ENCODE measurements at regions not wholly inside any gene's neighbourhood (a gene's known extent, or its start where the extent isn't known, plus 50 kb on each side); places are given as distances from the start of the nearest gene placed in this dataset.

DNA sequence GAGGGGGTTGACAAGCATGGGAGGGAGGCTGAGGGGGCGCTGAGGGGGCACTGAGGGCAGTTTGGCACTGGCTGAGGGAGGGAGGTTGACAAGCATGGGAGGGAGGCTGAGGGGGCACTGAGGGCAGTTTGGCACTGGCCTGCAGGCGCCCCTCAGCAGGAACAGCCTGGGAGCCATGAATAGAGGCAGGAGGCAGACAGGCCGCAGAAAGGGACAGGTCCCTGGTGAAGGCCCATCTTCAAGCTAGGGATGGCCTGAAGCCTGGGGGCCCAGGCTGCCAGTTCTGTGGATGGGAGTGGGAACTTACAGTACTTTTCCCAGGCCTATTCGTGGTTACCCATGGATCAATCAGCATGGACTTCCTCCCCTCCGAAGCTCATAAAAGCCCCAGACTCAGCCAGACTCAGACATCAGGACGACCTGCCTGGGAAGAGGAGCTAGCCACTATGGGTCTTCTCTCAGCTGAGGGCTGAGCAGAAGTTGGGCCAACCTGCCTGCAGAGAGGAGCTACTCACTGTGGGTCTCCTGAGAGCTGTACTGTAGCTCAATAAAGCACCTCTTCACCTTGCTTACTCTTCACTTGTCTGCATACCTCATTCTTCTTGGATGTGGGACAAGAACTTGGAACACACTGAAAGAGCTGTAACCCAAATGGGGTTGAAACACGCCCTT lies 72.8 kb upstream of the BRD7 start:
- ATAC-seq = no peak
- Histone ChIP-seq H3K4me3 (no peak overlapping the region), H3K27me3 (ENCODE audit: insufficient read depth in 3 of 3, low read length in 2 of 3) (peaks cover 0 to 6% (median 0%) of the 10 kb centered on the region in 3 donors), H3K4me1 (no peaks in the 10 kb centered on the region), H3K27ac (no peak overlapping the region), H3K36me3 (ENCODE audit: insufficient read depth in 1 of 2, low read depth in 1 of 2) (no peaks in the 10 kb centered on the region), H3K9me3 (no peaks in the 10 kb centered on the region)
- intact Hi-C loops (cut with DNase I) = no loop called here
- WGBS, 3 donors = 55 to 83% (median 83%) methylated on average over 6 to 7 of the region's 7 CpGs
- TF ChIP-seq, protein P1, sequence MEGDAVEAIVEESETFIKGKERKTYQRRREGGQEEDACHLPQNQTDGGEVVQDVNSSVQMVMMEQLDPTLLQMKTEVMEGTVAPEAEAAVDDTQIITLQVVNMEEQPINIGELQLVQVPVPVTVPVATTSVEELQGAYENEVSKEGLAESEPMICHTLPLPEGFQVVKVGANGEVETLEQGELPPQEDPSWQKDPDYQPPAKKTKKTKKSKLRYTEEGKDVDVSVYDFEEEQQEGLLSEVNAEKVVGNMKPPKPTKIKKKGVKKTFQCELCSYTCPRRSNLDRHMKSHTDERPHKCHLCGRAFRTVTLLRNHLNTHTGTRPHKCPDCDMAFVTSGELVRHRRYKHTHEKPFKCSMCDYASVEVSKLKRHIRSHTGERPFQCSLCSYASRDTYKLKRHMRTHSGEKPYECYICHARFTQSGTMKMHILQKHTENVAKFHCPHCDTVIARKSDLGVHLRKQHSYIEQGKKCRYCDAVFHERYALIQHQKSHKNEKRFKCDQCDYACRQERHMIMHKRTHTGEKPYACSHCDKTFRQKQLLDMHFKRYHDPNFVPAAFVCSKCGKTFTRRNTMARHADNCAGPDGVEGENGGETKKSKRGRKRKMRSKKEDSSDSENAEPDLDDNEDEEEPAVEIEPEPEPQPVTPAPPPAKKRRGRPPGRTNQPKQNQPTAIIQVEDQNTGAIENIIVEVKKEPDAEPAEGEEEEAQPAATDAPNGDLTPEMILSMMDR (IDR thresholded peaks at IDR 0.05) = no peak
- no peak for DNase-seq

DNA sequence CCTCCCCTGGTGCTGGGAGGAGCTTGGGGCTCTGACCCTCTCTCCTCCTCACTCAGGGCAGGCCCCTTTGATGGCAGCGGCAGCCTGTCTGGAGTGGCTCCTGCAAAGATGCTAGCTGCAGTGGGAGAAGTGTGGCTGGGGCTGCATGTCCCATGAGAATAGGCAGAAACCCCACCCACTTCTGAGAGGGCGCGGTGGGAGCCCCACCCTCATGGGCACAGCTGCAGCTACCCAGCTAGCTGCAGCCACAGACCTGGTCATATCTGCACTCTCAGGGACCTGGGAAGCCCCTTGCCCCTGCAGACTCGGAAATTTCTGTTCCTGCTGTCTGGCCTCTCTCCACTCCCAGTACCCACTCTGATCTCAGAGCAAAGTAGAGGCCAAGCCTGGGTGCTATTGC lies 72.2 kb upstream of the BRD7 start:
- Histone ChIP-seq H3K4me3 (no peak overlapping the region), H3K36me3 (ENCODE audit: insufficient read depth in 1 of 2, low read depth in 1 of 2) (no peaks in the 10 kb centered on the region), H3K9me3 (no peaks in the 10 kb centered on the region), H3K27me3 (ENCODE audit: insufficient read depth in 3 of 3, low read length in 2 of 3) (peaks cover 0 to 3% (median 0%) of the 10 kb centered on the region in 3 donors), H3K4me1 (no peaks in the 10 kb centered on the region), H3K27ac (no peak overlapping the region)
- ATAC-seq (no peak), DNase-seq (no peak)
- WGBS, 3 donors = 92 to 95% (median 95%) methylated on average over 4 of the region's 4 CpGs
- TF ChIP-seq, protein P1 (IDR thresholded peaks at IDR 0.05) = no peak
- intact Hi-C loops (cut with DNase I) = no loop called here

DNA sequence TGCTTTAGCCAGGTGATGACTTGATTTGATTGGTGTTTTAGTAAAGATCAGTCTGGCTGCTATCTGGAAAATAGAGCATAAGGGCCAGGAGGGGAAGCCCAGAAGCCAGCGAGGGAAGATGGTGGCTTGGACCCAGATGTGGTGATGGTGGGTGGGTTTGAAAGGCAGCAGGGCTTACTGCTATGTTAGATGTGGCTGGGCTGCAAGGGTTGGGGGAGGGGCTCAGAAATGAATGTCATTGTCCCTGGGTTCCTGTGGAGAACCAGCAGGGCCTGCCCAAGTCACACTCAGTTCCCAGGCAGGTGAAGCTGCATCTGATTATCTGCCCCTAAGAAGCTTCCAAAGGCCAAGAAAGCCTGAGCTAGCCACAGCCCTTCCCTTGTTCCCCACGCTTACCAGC lies 71.7 kb upstream of the BRD7 start:
- H3K27ac ChIP-seq = no peak overlapping the region
- WGBS, 3 donors = 53 to 85% (median 81%) methylated on average over 2 of the region's 2 CpGs

DNA sequence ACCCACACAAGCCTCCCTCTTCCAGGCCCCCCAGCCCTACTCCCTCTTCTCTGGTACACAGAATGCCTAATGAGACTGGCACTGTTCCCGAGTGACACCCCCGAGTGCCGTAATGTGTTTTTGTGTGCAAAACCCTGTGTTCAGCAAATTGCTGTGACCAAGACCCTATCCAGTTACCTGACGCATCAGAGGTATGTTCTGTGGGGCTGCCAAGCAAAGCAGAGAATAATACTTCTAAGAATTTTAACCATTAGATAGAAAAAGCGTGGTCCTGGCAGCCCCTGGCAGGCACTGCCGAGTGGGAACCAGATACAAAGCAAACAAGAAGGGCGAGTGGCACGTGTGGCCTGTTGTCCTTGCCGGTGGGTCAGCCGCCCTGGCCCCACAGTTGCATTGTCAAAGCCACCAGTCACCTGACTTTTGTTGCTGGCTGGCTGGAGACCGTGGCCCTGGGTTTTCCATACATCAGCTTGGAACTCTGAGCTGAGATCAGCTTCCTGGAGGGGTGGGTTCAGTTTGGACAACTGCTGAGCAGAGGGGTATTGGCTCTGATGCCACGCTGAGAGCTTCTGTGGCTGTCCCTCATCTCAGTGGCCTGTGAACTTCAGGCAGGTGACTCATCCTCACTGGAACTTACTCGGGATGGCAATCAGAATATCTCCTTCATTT lies 69.1 kb upstream of the BRD7 start:
- no peak overlapping the region for H3K27ac ChIP-seq
- no peaks in the 10 kb centered on the region for H3K9me3 ChIP-seq
- no peaks in the 10 kb centered on the region for H3K4me1 ChIP-seq
- DNase-seq (no peak), ATAC-seq (no peak)
- no peak overlapping the region for H3K4me3 ChIP-seq
- intact Hi-C loops (cut with DNase I) = no loop called here
- 48 to 53% (median 53%) methylated on average over 13 of the region's 13 CpGs for whole genome bisulfite sequencing, 3 donors
- no peaks in the 10 kb centered on the region for H3K36me3 ChIP-seq (ENCODE audit: insufficient read depth in 1 of 2, low read depth in 1 of 2)
- TF ChIP-seq, protein P1 (IDR thresholded peaks at IDR 0.05) = no peak
- no peaks in the 10 kb centered on the region for H3K27me3 ChIP-seq (ENCODE audit: insufficient read depth in 3 of 3, low read length in 2 of 3)

More for the DNA sequence above, 71.7 kb upstream of the BRD7 start:
- no peak overlapping the region for H3K4me3 ChIP-seq
- ATAC-seq = no peak
- H3K36me3 ChIP-seq (ENCODE audit: insufficient read depth in 1 of 2, low read depth in 1 of 2) = no peaks in the 10 kb centered on the region
- no peaks in the 10 kb centered on the region for H3K4me1 ChIP-seq
- H3K9me3 ChIP-seq = no peaks in the 10 kb centered on the region
- intact Hi-C loops (cut with DNase I) = no loop called here
- DNase-seq = no peak
- TF ChIP-seq, protein P1 (IDR thresholded peaks at IDR 0.05) = no peak
- no peaks in the 10 kb centered on the region for H3K27me3 ChIP-seq (ENCODE audit: insufficient read depth in 3 of 3, low read length in 2 of 3)

All from psoas muscle (tissue), 7 donors.